Nephron (organoid): ENCODE measurements at regions not wholly inside any gene's neighbourhood (a gene's known extent, or its start where the extent isn't known, plus 50 kb on each side); places are given as distances from the start of the nearest gene placed in this dataset.

Experiments used
- H3K27ac Mint-ChIP-seq, 3 experiments: 2 replicates each; pipeline ENCODE4 v1.8.0; 2020; ENCODE audit warnings: mixed read lengths in 3 of 3, mild to moderate bottlenecking in 2 of 3, moderate library complexity in 1 of 3
- H3K27me3 Mint-ChIP-seq: 2 replicates; pipeline ENCODE4 v1.8.0; 2021; ENCODE audit warnings: low read depth, mild to moderate bottlenecking, moderate library complexity, mixed read lengths
- H3K36me3 Mint-ChIP-seq: 2 replicates; pipeline ENCODE4 v1.8.0; 2020; ENCODE audit warnings: low read depth, mixed read lengths
- H3K4me1 Mint-ChIP-seq: 2 replicates; pipeline ENCODE4 v1.8.0; 2020; ENCODE audit warnings: mixed read lengths
- H3K4me3 Mint-ChIP-seq, 3 experiments: 2 replicates each; pipeline ENCODE4 v1.8.0; 2020; ENCODE audit warnings: mild to moderate bottlenecking in 3 of 3, mixed read lengths in 3 of 3, moderate library complexity in 2 of 3
- H3K9me3 Mint-ChIP-seq: 2 replicates; pipeline ENCODE4 v1.8.0; 2020; ENCODE audit warnings: mixed read lengths
- CTCF ChIP-seq, 3 experiments: fragments of 200-600 bp; sonication (generic); IDR thresholded peaks; one replicate each; pipeline ENCODE4 v1.5.0; 2021; ENCODE audit warnings: antibody characterized with exemption in 3 of 3; ENCODE audit not compliant: unreplicated experiment in 3 of 3

GRCh38 chr5:103918668-103919367 is 356.2 kb upstream of the NUDT12 start:
- H3K4me3 Mint-ChIP-seq, result no peak overlapping the region
- H3K4me1 Mint-ChIP-seq, result peaks cover 13% of the 10 kb centered on the region
- peak overlapping the region; percentile 79 to 92 (median 80) for H3K27ac Mint-ChIP-seq
- H3K36me3 Mint-ChIP-seq, result no peaks in the 10 kb centered on the region
- no peaks in the 10 kb centered on the region for H3K27me3 Mint-ChIP-seq
- no peak for TF ChIP-seq CTCF (IDR thresholded peaks at IDR 0.05; ENCODE audit: unreplicated experiment in 3 of 3)
- no peaks in the 10 kb centered on the region for H3K9me3 Mint-ChIP-seq

GRCh38 chr5:103915081-103915480 is 352.5 kb upstream of the NUDT12 start:
- Mint-ChIP-seq H3K9me3 (no peaks in the 10 kb centered on the region), H3K27me3 (no peaks in the 10 kb centered on the region), H3K27ac (no peak overlapping the region), H3K36me3 (no peaks in the 10 kb centered on the region), H3K4me1 (peaks cover 13% of the 10 kb centered on the region), H3K4me3 (no peak overlapping the region)
- no peak for TF ChIP-seq CTCF (IDR thresholded peaks at IDR 0.05; ENCODE audit: unreplicated experiment in 3 of 3)

GRCh38 chr5:103910786-103911185 is 348.2 kb upstream of the NUDT12 start:
- Mint-ChIP-seq H3K27me3 (peaks cover 4% of the 10 kb centered on the region), H3K27ac (no peak overlapping the region), H3K36me3 (no peaks in the 10 kb centered on the region), H3K4me1 (peaks cover 7% of the 10 kb centered on the region), H3K9me3 (no peaks in the 10 kb centered on the region), H3K4me3 (no peak overlapping the region)
- no peak for TF ChIP-seq CTCF (IDR thresholded peaks at IDR 0.05; ENCODE audit: unreplicated experiment in 3 of 3)

- Mint-ChIP-seq H3K4me1 (peaks cover 7% of the 10 kb centered on the region), H3K27ac (no peak overlapping the region), H3K36me3 (no peaks in the 10 kb centered on the region), H3K4me3 (no peak overlapping the region), H3K9me3 (no peaks in the 10 kb centered on the region), H3K27me3 (peaks cover 4% of the 10 kb centered on the region)
- no peak for TF ChIP-seq CTCF (IDR thresholded peaks at IDR 0.05; ENCODE audit: unreplicated experiment in 3 of 3)
Measured at GRCh38 chr5:103910011-103910410, 347.4 kb upstream of the NUDT12 start.

- no peak overlapping the region for H3K27ac Mint-ChIP-seq
- no peak overlapping the region for H3K4me3 Mint-ChIP-seq
- TF ChIP-seq CTCF (IDR thresholded peaks at IDR 0.05; ENCODE audit: unreplicated experiment in 3 of 3), result no peak
- no peaks in the 10 kb centered on the region for H3K36me3 Mint-ChIP-seq
- H3K4me1 Mint-ChIP-seq, result peaks cover 7% of the 10 kb centered on the region
- peaks cover 4% of the 10 kb centered on the region for H3K27me3 Mint-ChIP-seq
- H3K9me3 Mint-ChIP-seq, result peaks cover 2% of the 10 kb centered on the region
Measured at GRCh38 chr5:103909391-103909790, 346.8 kb upstream of the NUDT12 start.
